ENCODE measurements at regions not wholly inside any gene's neighbourhood (a gene's known extent, or its start where the extent isn't known, plus 50 kb on each side); places are given as distances from the start of the nearest gene placed in this dataset.

DNA sequence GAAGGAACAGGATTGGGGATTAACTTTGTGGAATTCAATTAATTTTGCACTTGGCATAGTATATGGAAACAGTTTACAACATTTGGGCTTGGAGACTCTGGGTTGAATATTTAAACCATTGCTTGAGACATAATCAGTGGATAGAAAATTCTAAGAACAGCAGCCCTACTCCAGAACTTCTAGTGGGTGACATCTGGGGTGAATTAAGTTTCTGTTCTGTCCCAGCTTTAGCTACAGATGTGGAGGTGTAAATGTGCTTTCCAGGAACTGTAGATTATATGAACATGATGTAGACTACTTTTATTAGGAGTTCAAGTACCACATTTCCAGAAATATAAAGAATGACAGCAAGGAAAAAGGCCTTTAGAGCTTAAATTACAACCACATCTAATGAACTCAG is 51.9 kb upstream of the SKAP2 start:
- TF ChIP-seq, protein P1, sequence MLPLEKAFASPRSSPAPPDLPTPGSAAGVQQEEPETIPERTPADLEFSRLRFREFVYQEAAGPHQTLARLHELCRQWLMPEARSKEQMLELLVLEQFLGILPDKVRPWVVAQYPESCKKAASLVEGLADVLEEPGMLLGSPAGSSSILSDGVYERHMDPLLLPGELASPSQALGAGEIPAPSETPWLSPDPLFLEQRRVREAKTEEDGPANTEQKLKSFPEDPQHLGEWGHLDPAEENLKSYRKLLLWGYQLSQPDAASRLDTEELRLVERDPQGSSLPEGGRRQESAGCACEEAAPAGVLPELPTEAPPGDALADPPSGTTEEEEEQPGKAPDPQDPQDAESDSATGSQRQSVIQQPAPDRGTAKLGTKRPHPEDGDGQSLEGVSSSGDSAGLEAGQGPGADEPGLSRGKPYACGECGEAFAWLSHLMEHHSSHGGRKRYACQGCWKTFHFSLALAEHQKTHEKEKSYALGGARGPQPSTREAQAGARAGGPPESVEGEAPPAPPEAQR (CRISPR knock-in tag; IDR thresholded peaks at IDR 0.05): no peak
- TF ChIP-seq SP1 (CRISPR knock-in tag; conservative IDR thresholded peaks at IDR 0.05): no peak
